ENCODE measurements at regions not wholly inside any gene's neighbourhood (a gene's known extent, or its start where the extent isn't known, plus 50 kb on each side); places are given as distances from the start of the nearest gene placed in this dataset.

- TF ChIP-seq CTCF (IDR thresholded peaks at IDR 0.05; ENCODE audit: poor library complexity) (no peak), EZH2phosphoT487 (IDR thresholded peaks at IDR 0.05; ENCODE audit: low read depth, severe bottlenecking, unreplicated experiment) (no peak)
Observed at GRCh38 chr2:185441486-185442005, 297.1 kb upstream of the FSIP2 start.

Data from hepatocyte (in vitro differentiated cells).